SK-N-MC (cell line): ENCODE measurements at regions not wholly inside any gene's neighbourhood (a gene's known extent, or its start where the extent isn't known, plus 50 kb on each side); places are given as distances from the start of the nearest gene placed in this dataset.
A peak's percentile ranks its signal among the peaks of the same experiment; 100 is the strongest.

Source experiments
- DNase-seq: peaks from one replicate; pipeline ENCODE4 v3.0.0-alpha.2; 2011; ENCODE audit warnings: low read depth, low spot score
- H3K27ac ChIP-seq: fragments of 200-600 bp; sonication (generic); 2 replicates; pipeline ENCODE4 v1.5.1; 2016; ENCODE audit warnings: mixed run types
- H3K36me3 ChIP-seq: fragments of 200-600 bp; sonication (generic); 2 replicates; pipeline ENCODE4 v1.6.1; 2017; ENCODE audit warnings: antibody characterized with exemption, low read length, mixed read lengths; ENCODE audit not compliant: insufficient read depth
- H3K4me3 ChIP-seq: fragments of 200-600 bp; sonication (generic); 2 replicates; pipeline ENCODE4 v1.5.1; 2016
- H3K9ac ChIP-seq: fragments of 200-600 bp; sonication (generic); 2 replicates; pipeline ENCODE4 v1.8.0; 2017; ENCODE audit warnings: mixed run types, mixed read lengths; ENCODE audit not compliant: insufficient read length
- H3K9me3 ChIP-seq: fragments of 200-600 bp; sonication (generic); 2 replicates; pipeline ENCODE4 v1.6.1; 2017; ENCODE audit warnings: low read depth, mild to moderate bottlenecking, antibody characterized with exemption, low read length, moderate library complexity, mixed read lengths
- EZH2 ChIP-seq: fragments of 200-600 bp; sonication (generic); IDR thresholded peaks from one replicate; pipeline ENCODE4 v1.6.1; 2017; ENCODE audit warnings: antibody characterized with exemption
- FOXP2 ChIP-seq: optimal IDR thresholded peaks from 2 replicates; pipeline ENCODE3; 2011; ENCODE audit warnings: mild to moderate bottlenecking, moderate library complexity; ENCODE audit not compliant: insufficient read depth; ENCODE audit errors: extremely low read length, control extremely low read depth
- POLR2AphosphoS5 ChIP-seq: IDR thresholded peaks from 2 replicates; pipeline ENCODE4 v1.6.1; 2012; ENCODE audit warnings: mild to moderate bottlenecking, low read depth, low read length, borderline replicate concordance

- Histone ChIP-seq H3K27ac (no peak overlapping the region), H3K9me3 (no peaks in the 10 kb centered on the region), H3K36me3 (no peaks in the 10 kb centered on the region), H3K9ac (no peak overlapping the region), H3K4me3 (no peak overlapping the region)
- TF ChIP-seq POLR2AphosphoS5 (no peak), FOXP2 (no peak), EZH2 (no peak)
- no peak for DNase-seq
Observed at GRCh38 chr18:68150961-68151360, 563.9 kb downstream of the TMX3 start.

GRCh38 chr18:68148863-68149262 is 566.0 kb downstream of the TMX3 start:
- Histone ChIP-seq H3K9ac (no peak overlapping the region), H3K36me3 (no peaks in the 10 kb centered on the region), H3K27ac (no peak overlapping the region), H3K4me3 (no peak overlapping the region), H3K9me3 (no peaks in the 10 kb centered on the region)
- TF ChIP-seq FOXP2 (no peak), POLR2AphosphoS5 (no peak), EZH2 (no peak)
- DNase-seq, result no peak

GRCh38 chr18:68147728-68148127 is 567.2 kb downstream of the TMX3 start:
- Histone ChIP-seq H3K27ac (no peak overlapping the region), H3K9me3 (no peaks in the 10 kb centered on the region), H3K9ac (no peak overlapping the region), H3K36me3 (no peaks in the 10 kb centered on the region), H3K4me3 (no peak overlapping the region)
- TF ChIP-seq FOXP2 (no peak), EZH2 (no peak), POLR2AphosphoS5 (no peak)
- DNase-seq, result no peak

GRCh38 chr18:68121826-68122225 is 593.1 kb downstream of the TMX3 start:
- DNase-seq, result no peak
- no peak overlapping the region for H3K27ac ChIP-seq
- no peak overlapping the region for H3K9ac ChIP-seq
- no peaks in the 10 kb centered on the region for H3K36me3 ChIP-seq
- H3K4me3 ChIP-seq, result no peak overlapping the region
- TF ChIP-seq EZH2 (no peak), FOXP2 (no peak), POLR2AphosphoS5 (no peak)
- no peaks in the 10 kb centered on the region for H3K9me3 ChIP-seq

GRCh38 chr18:68121308-68121707 is 593.6 kb downstream of the TMX3 start:
- DNase-seq, result no peak
- TF ChIP-seq POLR2AphosphoS5, result no peak
- TF ChIP-seq FOXP2, result no peak
- no peak for TF ChIP-seq EZH2
- H3K36me3 ChIP-seq, result no peaks in the 10 kb centered on the region

GRCh38 chr18:68114989-68115388 is 598.5 kb upstream of the DSEL start:
- H3K27ac ChIP-seq, result no peak overlapping the region
- H3K4me3 ChIP-seq, result no peak overlapping the region
- no peak for DNase-seq
- no peaks in the 10 kb centered on the region for H3K36me3 ChIP-seq
- TF ChIP-seq POLR2AphosphoS5, result no peak
- TF ChIP-seq EZH2, result no peak
- no peak for TF ChIP-seq FOXP2
- H3K9me3 ChIP-seq, result no peaks in the 10 kb centered on the region
- no peak overlapping the region for H3K9ac ChIP-seq

More at GRCh38 chr18:68121308-68121707, 593.6 kb downstream of the TMX3 start:
- no peaks in the 10 kb centered on the region for H3K9me3 ChIP-seq
- H3K9ac ChIP-seq, result no peak overlapping the region
- H3K27ac ChIP-seq, result no peak overlapping the region
- H3K4me3 ChIP-seq, result no peak overlapping the region

GRCh38 chr18:68104036-68104435 is 587.5 kb upstream of the DSEL start:
- H3K27ac ChIP-seq, result peak overlapping the region; percentile 91
- TF ChIP-seq FOXP2, result no peak
- TF ChIP-seq EZH2, result no peak
- TF ChIP-seq POLR2AphosphoS5, result no peak
- DNase-seq, result no peak
- no peak overlapping the region for H3K9ac ChIP-seq
- no peaks in the 10 kb centered on the region for H3K36me3 ChIP-seq
- H3K9me3 ChIP-seq, result no peaks in the 10 kb centered on the region
- H3K4me3 ChIP-seq, result no peak overlapping the region

- Histone ChIP-seq H3K9me3 (no peaks in the 10 kb centered on the region), H3K36me3 (no peaks in the 10 kb centered on the region), H3K9ac (no peak overlapping the region), H3K27ac (peak overlapping the region; percentile 91), H3K4me3 (peak overlapping the region; percentile 21; the same call in 1 of the 2 replicates)
- TF ChIP-seq EZH2, result no peak
- TF ChIP-seq FOXP2, result no peak
- TF ChIP-seq POLR2AphosphoS5, result no peak
- DNase-seq, result peak; percentile 64
Observed at GRCh38 chr18:68103561-68103960, 587.0 kb upstream of the DSEL start.

- Histone ChIP-seq H3K9ac (no peak overlapping the region), H3K9me3 (no peaks in the 10 kb centered on the region), H3K36me3 (no peaks in the 10 kb centered on the region), H3K27ac (no peak overlapping the region; the same call in 1 of the 2 replicates), H3K4me3 (no peak overlapping the region)
- DNase-seq, result no peak
- TF ChIP-seq POLR2AphosphoS5 (no peak), EZH2 (no peak)
Observed at GRCh38 chr18:68102117-68102516, 585.6 kb upstream of the DSEL start.
